GM23248 (cell line): ENCODE measurements at regions not wholly inside any gene's neighbourhood (a gene's known extent, or its start where the extent isn't known, plus 50 kb on each side); places are given as distances from the start of the nearest gene placed in this dataset.

Experiments used
- EZH2 ChIP-seq: fragments of 200-600 bp; sonication (generic); IDR thresholded peaks from 2 replicates; pipeline ENCODE4 v1.6.1; 2018; ENCODE audit warnings: antibody characterized with exemption, mild to moderate bottlenecking; ENCODE audit not compliant: insufficient read depth, poor library complexity, severe bottlenecking
- EZH2phosphoT487 ChIP-seq: fragments of 200-600 bp; sonication (generic); IDR thresholded peaks from 2 replicates; pipeline ENCODE4 v1.6.1; 2018; ENCODE audit warnings: antibody characterized with exemption, moderate library complexity, mild to moderate bottlenecking, low read depth; ENCODE audit not compliant: insufficient read depth

GRCh38 chr10:63819753-63820329 lies 298.6 kb downstream of the REEP3 start:
- no peak for TF ChIP-seq EZH2phosphoT487
- no peak for TF ChIP-seq EZH2
